ENCODE measurements at regions not wholly inside any gene's neighbourhood (a gene's known extent, or its start where the extent isn't known, plus 50 kb on each side); places are given as distances from the start of the nearest gene placed in this dataset.

GRCh38 chr14:104302794-104303405, 164.5 kb downstream of the KIF26A start:
- Histone ChIP-seq H3K27me3 (no peaks in the 10 kb centered on the region), H3K4me1 (no peaks in the 10 kb centered on the region), H3K27ac (no peak overlapping the region), H3K9me3 (no peaks in the 10 kb centered on the region), H3K36me3 (no peaks in the 10 kb centered on the region), H3K4me3 (replicated peaks in 1 of 3) (no peak overlapping the region)
- TF ChIP-seq CTCF (IDR thresholded peaks at IDR 0.05), result no peak
- no peak for TF ChIP-seq POLR2A (IDR thresholded peaks at IDR 0.05)
- DNase-seq, result no peak
- WGBS, 2 donors, result 82 to 85% methylated on average over 14 to 15 of the region's 16 CpGs
- intact Hi-C loops (cut with DNase I), result no loop called here

- no peak for DNase-seq
- intact Hi-C loops (cut with DNase I), result no loop called here
- no peak for TF ChIP-seq POLR2A (IDR thresholded peaks at IDR 0.05)
- no peak for TF ChIP-seq CTCF (IDR thresholded peaks at IDR 0.05)
- Histone ChIP-seq H3K27ac (no peak overlapping the region), H3K4me1 (no peaks in the 10 kb centered on the region), H3K27me3 (no peaks in the 10 kb centered on the region), H3K9me3 (no peaks in the 10 kb centered on the region), H3K4me3 (replicated peaks in 1 of 3) (no peak overlapping the region), H3K36me3 (no peaks in the 10 kb centered on the region)
- WGBS, 2 donors, result 86 to 91% methylated on average over 23 to 29 of the region's 29 CpGs
Measured at GRCh38 chr14:104303705-104304425, 165.5 kb downstream of the KIF26A start.

- DNase-seq, result no peak
- TF ChIP-seq POLR2A (IDR thresholded peaks at IDR 0.05) (no peak), CTCF (IDR thresholded peaks at IDR 0.05) (no peak)
- intact Hi-C loops (cut with DNase I), result no loop called here
- Histone ChIP-seq H3K27ac (no peak overlapping the region), H3K9me3 (no peaks in the 10 kb centered on the region), H3K4me1 (no peaks in the 10 kb centered on the region), H3K36me3 (no peaks in the 10 kb centered on the region), H3K4me3 (replicated peaks in 1 of 3) (no peak overlapping the region), H3K27me3 (no peaks in the 10 kb centered on the region)
- WGBS, 2 donors, result 62 to 66% methylated on average over 27 of the region's 27 CpGs
Measured at GRCh38 chr14:104304451-104305351, 166.3 kb downstream of the KIF26A start.

GRCh38 chr14:104305511-104306449, 167.4 kb downstream of the KIF26A start:
- 83 to 93% methylated on average over 16 to 26 of the region's 29 CpGs for WGBS, 2 donors
- no peak overlapping the region for H3K4me3 ChIP-seq (replicated peaks in 1 of 3)
- no peak for DNase-seq
- intact Hi-C loops (cut with DNase I), result no loop called here
- no peaks in the 10 kb centered on the region for H3K9me3 ChIP-seq
- H3K27me3 ChIP-seq, result no peaks in the 10 kb centered on the region
- no peaks in the 10 kb centered on the region for H3K36me3 ChIP-seq
- H3K4me1 ChIP-seq, result no peaks in the 10 kb centered on the region
- TF ChIP-seq POLR2A (IDR thresholded peaks at IDR 0.05), result no peak
- no peak for TF ChIP-seq CTCF (IDR thresholded peaks at IDR 0.05)
- H3K27ac ChIP-seq, result no peak overlapping the region
